Right atrium auricular region (tissue), 2 donors: ENCODE measurements at regions not wholly inside any gene's neighbourhood (a gene's known extent, or its start where the extent isn't known, plus 50 kb on each side); places are given as distances from the start of the nearest gene placed in this dataset.

ENCODE experiments used
- DNase-seq: peaks from one replicate; pipeline ENCODE4 v3.0.0-alpha.2; 2019; ENCODE audit warnings: low spot score
- H3K27ac ChIP-seq, 2 donors: fragments of 200-600 bp; sonication (generic); 1 replicate in 1 of 2; 2 replicates in 1 of 2; pipeline ENCODE4 v1.5.1; 2016 to 2019
- H3K27me3 ChIP-seq, 2 donors: fragments of 200-600 bp; sonication (generic); one replicate each; pipeline versions ENCODE4 v1.5.1 to v1.6.0; 2017 to 2019
- H3K36me3 ChIP-seq: fragments of 200-600 bp; sonication (generic); one replicate; pipeline ENCODE4 v1.5.1; 2016
- H3K4me1 ChIP-seq, 2 donors: fragments of 200-600 bp; sonication (generic); one replicate each; pipeline versions ENCODE4 v1.5.1 to v1.6.0; 2017 to 2019
- H3K4me3 ChIP-seq, 2 donors: fragments of 200-600 bp; sonication (generic); 1 replicate in 1 of 2; 2 replicates in 1 of 2; pipeline ENCODE4 v1.5.1; 2017 to 2019; ENCODE audit warnings: mild to moderate bottlenecking in 1 of 2, moderate library complexity in 1 of 2
- H3K9me3 ChIP-seq, 2 donors: fragments of 200-600 bp; sonication (generic); one replicate each; pipeline ENCODE4 v1.5.1; 2019
- TF ChIP-seq, protein P1 (sequence below), 2 donors: fragments of 200-600 bp; sonication (generic); IDR thresholded peaks; one replicate each; pipeline ENCODE4 v1.5.1; 2019; ENCODE audit warnings: antibody characterized with exemption in 2 of 2

DNA sequence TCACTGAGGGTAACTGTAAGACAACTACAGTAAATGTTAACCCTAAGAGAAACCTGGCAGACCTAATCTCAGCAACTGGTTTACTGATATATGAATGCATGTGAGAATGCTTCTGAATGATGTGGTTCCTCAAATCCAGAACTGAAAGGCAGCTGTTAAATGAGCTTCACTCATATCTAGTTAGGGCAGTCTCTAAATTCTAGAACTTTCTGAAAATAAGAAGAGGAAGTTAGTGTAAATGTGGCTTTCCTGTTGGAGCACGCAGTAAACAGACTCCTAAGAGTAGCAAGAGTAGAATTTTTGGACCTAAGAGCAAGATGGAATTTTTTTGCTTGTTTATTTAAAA lies 117.9 kb upstream of the KCNN2 start:
- no peak for DNase-seq
- Histone ChIP-seq H3K4me3 (no peak overlapping the region), H3K27me3 (no peaks in the 10 kb centered on the region), H3K36me3 (no peaks in the 10 kb centered on the region), H3K9me3 (no peaks in the 10 kb centered on the region), H3K27ac (no peak overlapping the region), H3K4me1 (no peaks in the 10 kb centered on the region)
- TF ChIP-seq, protein P1, sequence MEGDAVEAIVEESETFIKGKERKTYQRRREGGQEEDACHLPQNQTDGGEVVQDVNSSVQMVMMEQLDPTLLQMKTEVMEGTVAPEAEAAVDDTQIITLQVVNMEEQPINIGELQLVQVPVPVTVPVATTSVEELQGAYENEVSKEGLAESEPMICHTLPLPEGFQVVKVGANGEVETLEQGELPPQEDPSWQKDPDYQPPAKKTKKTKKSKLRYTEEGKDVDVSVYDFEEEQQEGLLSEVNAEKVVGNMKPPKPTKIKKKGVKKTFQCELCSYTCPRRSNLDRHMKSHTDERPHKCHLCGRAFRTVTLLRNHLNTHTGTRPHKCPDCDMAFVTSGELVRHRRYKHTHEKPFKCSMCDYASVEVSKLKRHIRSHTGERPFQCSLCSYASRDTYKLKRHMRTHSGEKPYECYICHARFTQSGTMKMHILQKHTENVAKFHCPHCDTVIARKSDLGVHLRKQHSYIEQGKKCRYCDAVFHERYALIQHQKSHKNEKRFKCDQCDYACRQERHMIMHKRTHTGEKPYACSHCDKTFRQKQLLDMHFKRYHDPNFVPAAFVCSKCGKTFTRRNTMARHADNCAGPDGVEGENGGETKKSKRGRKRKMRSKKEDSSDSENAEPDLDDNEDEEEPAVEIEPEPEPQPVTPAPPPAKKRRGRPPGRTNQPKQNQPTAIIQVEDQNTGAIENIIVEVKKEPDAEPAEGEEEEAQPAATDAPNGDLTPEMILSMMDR (IDR thresholded peaks at IDR 0.05) = no peak

DNA sequence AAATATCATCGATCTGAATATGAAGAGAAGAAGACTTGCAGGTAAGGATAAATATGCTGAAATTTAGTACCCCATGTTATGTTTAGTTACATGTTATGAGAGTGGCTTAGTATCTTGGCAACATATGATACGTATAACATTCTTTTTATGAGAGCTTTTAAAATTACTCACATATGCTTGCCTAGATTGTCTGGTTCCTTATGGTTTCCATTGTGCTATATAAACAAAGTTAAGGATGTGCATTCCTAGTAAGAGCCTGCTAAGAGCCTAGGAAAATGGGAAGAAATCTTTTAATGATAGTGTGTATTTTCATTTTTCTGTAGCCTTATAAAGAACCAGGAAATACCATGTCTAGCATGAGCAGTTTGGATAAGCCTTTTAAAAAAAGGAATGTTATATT lies 112.0 kb upstream of the KCNN2 start:
- H3K27me3 ChIP-seq = no peaks in the 10 kb centered on the region
- H3K9me3 ChIP-seq = no peaks in the 10 kb centered on the region
- H3K27ac ChIP-seq = no peak overlapping the region
- TF ChIP-seq, protein P1 (IDR thresholded peaks at IDR 0.05) = no peak
- DNase-seq = no peak
- H3K4me3 ChIP-seq = no peak overlapping the region
- H3K36me3 ChIP-seq = no peaks in the 10 kb centered on the region
- H3K4me1 ChIP-seq = no peaks in the 10 kb centered on the region

DNA sequence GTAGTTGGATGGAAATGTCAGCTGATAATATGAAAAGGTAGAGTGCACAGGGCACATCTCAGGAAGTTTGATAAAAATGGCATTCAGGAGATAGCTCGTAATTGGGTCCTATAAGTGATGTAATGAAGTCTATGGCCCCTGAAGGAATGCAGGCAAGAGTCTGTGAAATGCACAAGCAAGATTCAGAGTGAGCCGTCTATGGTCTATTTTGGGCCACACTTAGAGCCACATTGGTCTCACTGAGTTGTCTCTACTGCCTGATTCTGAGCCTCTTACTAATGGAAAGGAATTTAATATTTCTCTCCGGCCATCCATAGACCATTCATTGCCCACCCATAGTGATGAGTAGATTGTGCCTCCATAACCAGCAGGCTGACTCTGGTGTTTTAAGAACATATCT lies 111.3 kb upstream of the KCNN2 start:
- TF ChIP-seq, protein P1 (IDR thresholded peaks at IDR 0.05) = no peak
- H3K27ac ChIP-seq = no peak overlapping the region
- H3K4me1 ChIP-seq = no peaks in the 10 kb centered on the region
- no peaks in the 10 kb centered on the region for H3K27me3 ChIP-seq
- no peak for DNase-seq
- no peaks in the 10 kb centered on the region for H3K36me3 ChIP-seq
- H3K9me3 ChIP-seq = no peaks in the 10 kb centered on the region
- H3K4me3 ChIP-seq = no peak overlapping the region

DNA sequence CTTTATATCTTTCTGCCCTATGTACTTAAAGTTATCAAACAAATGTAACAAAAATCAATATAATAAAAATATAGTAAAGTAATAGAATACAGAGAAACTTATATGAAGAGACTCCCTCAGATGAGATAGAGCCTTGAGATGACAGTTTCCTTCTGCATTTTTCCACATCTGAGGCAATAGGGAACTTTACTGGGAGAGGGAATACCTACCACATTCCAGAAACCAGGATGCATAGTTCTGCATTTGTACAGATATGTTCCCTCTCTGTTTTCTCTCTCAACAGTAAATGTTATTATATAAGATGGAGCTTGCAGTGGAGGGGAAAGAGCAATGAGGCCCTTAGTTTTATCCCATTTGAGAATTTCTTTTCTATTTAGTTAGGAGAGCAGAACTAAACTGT lies 109.6 kb upstream of the KCNN2 start:
- H3K27me3 ChIP-seq = no peaks in the 10 kb centered on the region
- DNase-seq = no peak
- H3K36me3 ChIP-seq = no peaks in the 10 kb centered on the region
- H3K27ac ChIP-seq = no peak overlapping the region
- no peak overlapping the region for H3K4me3 ChIP-seq
- no peaks in the 10 kb centered on the region for H3K9me3 ChIP-seq
- H3K4me1 ChIP-seq = no peaks in the 10 kb centered on the region
- TF ChIP-seq, protein P1 (IDR thresholded peaks at IDR 0.05) = no peak

DNA sequence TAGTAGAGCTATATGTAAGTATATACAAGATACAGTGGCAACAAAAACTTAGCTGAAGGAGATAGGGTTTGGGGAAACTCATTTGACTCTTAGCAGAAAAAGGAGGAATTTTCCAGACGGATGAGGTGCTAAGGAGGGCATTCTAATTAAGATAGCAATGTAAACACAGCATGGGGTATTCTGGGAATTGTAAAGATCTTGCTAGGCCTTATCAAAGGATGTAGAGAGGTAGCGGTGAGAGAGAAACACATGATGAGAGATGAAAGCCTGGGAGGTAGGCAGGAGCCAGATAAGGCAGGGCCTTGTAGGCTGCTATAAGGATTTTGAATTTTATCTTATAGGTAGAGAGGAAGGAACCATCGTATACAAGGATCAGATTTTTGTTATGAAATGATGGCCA lies 106.6 kb upstream of the KCNN2 start:
- no peak overlapping the region for H3K4me3 ChIP-seq
- no peak overlapping the region for H3K27ac ChIP-seq
- no peaks in the 10 kb centered on the region for H3K4me1 ChIP-seq
- no peaks in the 10 kb centered on the region for H3K9me3 ChIP-seq
- H3K36me3 ChIP-seq = no peaks in the 10 kb centered on the region
- TF ChIP-seq, protein P1 (IDR thresholded peaks at IDR 0.05) = no peak
- no peaks in the 10 kb centered on the region for H3K27me3 ChIP-seq
- DNase-seq = no peak

DNA sequence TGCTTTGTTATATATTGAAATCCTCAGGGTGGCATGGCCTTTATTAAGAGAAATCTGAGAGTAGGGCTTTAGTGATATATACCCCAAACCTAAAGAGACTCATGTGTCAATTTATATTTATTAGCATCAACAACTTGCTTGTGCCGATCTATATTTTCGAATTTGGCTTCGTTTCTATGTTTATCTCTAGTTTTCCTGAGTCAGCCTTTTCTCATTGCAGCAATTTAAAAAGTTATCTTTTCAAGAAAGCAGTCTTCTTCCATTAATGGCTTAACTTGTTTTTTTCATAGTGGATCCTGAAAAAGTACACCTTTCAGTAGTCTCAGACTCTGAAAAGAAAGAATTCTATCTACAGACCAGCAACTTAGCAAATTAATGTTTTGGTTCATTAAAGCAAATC lies 99.9 kb upstream of the KCNN2 start:
- Histone ChIP-seq H3K27me3 (no peaks in the 10 kb centered on the region), H3K27ac (no peak overlapping the region), H3K9me3 (no peaks in the 10 kb centered on the region), H3K4me1 (no peaks in the 10 kb centered on the region), H3K4me3 (no peak overlapping the region), H3K36me3 (no peaks in the 10 kb centered on the region)
- no peak for DNase-seq
- TF ChIP-seq, protein P1 (IDR thresholded peaks at IDR 0.05) = no peak
